DMS153 (cell line): ENCODE measurements at regions not wholly inside any gene's neighbourhood (a gene's known extent, or its start where the extent isn't known, plus 50 kb on each side); places are given as distances from the start of the nearest gene placed in this dataset.

Experiments
- DNase-seq: peaks from one replicate; lab custom pipeline; 2025; lab: John Stamatoyannopoulos, UW

DNA sequence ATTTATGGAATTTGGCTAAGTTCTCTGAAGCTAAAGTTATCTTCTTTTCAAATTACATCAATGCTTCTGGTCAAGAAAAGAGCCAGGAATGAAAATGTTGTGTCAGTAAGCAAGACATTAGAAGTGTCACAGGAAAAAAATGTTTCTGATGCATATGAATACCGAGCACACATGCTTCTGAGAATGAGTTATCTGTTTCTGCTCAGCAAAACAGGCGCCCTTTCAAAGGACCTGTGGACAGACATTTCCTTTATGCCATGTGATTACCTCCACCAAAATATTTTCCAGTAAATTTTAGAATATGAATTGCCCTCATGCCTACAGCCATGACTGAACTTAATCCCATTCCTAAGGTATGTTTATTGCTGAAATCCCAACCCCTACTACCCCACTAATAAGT, 55.4 kb upstream of the RNF180 start:
- no peak for DNase-seq

DNA sequence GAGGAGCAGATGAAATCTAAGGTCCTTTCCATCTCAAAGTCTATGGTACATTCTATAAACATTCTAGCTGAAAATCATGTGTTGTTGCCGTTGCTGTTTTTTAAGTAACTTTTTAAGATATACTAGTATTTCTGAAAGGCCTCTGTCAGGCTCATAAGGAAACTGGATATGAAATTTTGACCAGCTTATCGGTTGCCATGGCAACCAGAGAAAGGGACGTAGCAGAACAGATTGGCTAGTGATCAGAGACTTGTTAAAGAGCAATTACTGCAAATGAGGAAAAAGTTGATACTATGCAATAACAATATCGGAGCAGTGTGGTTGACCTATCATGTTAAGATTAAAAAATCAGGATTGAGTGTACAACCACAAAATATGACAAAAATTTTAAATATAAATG, 57.0 kb upstream of the RNF180 start:
- DNase-seq: no peak

DNA sequence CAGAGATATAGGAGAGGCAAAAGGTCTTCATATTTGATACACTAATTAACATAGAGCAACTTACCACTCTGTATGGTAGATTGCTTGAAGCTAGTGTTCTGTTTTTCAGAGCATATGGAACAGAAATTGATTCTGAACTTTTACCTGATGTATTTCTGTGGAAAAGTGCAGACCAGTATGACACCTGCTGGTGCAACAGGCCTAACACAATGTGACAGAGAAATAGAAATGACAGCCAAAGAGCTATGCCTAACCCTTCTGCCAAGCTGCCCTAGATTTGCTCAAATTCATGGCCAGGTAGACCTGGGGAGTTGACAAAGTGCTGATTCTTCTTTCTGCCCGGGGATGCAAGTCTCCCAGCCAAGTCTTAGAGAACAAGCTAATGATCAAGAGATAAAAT, 65.4 kb upstream of the RNF180 start:
- DNase-seq: no peak

DNA sequence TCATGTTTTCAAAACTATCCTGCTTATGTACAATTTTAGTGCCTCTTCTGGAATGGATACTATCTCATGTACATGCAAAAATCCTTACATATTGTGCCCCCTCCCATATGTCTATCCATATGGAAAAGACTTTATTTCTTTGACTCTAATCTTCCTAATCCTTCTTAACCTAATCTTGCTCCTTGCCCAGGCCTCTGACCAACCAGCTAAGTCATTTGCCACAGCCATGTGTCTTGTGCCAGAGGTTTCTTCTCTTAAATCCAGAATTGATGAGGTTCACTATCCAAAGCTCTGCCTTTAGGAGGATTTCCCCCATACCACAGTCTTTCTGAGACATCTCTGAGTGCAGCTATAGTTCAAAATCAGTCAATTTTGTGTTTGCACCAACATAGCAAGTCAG, 68.9 kb upstream of the RNF180 start:
- DNase-seq: no peak

DNA sequence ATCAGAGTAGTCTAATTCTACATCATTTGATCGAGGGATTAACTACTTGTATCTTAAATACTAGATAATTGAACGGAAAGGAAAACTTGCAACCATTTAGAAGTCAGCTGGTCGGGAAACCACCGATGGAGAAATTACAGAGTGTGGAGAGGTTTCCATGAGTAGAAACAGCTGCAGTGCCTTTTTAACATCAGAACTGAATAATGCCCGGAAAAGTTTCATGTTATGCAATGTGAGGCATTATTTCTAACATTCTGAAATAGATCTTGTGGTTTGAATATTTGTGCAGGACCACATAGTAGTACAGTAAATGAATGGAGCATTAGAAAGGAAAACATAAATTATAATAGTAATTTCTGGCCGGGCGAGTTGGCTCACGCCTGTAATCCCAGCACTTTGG, 88.1 kb upstream of the RNF180 start:
- no peak for DNase-seq

DNA sequence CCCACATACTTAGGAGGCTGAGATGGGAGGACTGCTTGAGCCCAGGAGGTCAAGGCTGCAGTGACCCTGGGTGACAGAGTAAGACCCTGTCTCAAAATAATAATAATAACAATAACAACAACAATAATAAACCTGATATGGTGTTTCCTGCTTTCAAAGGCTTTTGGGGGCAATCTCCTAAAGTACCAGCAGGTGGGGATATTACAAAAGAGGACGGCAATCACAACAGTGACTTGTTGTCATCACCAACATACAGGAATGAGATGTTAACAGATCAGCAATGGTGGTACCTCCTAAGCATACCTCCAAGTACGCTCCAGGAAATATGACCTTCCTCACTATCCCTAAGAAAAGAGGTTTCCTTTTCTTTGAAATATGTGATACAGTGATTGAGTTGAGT, 91.1 kb upstream of the RNF180 start:
- peak; percentile 1 for DNase-seq

- no peak for DNase-seq
These were observed 96.2 kb upstream of the RNF180 start for GRCh38 chr5:64069486-64069885.

GRCh38 chr5:64050296-64050695, 88.1 kb upstream of the HTR1A start:
- DNase-seq: no peak

- DNase-seq: no peak
These were observed 78.2 kb upstream of the HTR1A start for GRCh38 chr5:64040490-64040889.

DNA sequence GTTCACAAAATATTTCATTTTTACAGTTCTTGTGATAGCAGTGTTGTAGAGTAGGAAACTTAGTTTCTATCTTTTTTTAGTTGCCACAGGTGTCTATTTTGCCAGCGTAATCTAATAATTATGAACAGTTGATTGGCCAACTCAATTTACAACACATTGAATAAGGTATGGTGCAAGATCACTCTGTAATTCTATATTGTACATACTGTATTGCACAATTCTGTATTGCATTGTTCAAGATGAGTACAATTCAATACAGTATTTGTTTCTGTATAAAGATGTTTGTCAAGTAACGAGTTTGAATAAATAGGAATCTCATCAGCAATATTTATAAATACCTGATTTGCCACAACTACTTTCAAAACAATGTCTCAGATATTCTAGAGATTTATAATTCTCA, 64.2 kb upstream of the HTR1A start:
- no peak for DNase-seq

DNA sequence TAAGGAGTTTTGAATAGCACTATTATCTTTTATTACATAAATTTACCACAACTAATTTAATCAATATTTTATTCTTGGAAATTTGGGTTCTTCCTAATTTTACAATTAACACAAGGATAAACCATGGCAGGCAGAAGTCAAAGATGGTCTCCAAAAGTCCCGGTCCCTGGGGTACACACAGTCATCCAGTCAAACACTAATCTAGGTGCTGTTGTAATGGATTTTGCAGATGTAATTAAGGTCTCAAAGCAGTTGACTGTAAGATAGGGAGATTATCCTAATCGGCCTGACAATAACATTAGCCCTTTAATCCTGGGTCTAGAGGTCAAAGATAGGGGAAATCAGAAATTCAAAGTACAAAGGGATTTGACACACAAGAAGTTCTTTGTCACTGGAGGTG, 57.5 kb upstream of the HTR1A start:
- no peak for DNase-seq

DNA sequence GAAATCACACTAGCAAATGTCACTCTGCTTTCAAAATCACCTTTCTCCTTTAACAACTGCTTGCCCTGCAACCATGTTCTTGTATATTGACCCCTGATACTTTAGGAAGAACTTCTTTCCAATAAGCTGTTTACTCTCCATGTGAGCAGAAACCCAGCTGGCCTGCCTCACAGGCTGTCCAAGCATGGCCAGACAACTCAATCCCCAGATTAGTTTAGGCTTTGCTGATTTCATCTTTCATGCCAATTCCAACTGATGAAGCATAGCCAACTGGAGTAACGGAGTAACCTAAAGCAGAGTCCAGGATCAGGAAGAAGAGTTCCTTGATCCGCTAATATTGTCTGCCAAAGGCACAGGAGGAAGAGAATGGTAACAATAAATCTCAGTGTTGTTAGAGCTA, 56.7 kb upstream of the HTR1A start:
- DNase-seq: no peak

GRCh38 chr5:64015824-64016223, 53.6 kb upstream of the HTR1A start:
- DNase-seq: no peak
